ENCODE measurements at regions not wholly inside any gene's neighbourhood (a gene's known extent, or its start where the extent isn't known, plus 50 kb on each side); places are given as distances from the start of the nearest gene placed in this dataset.

GRCh38 chr1:56278061-56278460 is 301.3 kb downstream of the PLPP3 start:
- Histone ChIP-seq H3T11ph (ENCODE audit: low read length) (no peak overlapping the region), H3K14ac (ENCODE audit: insufficient read depth, low read length) (no peak overlapping the region), H4K5ac (ENCODE audit: insufficient read length, low read depth, low read length) (no peak overlapping the region), H3K9me3 (ENCODE audit: control insufficient read depth, low read depth, low read length) (no peaks in the 10 kb centered on the region), H3K4ac (ENCODE audit: low read depth, low read length) (no peak overlapping the region), H3K4me1 (ENCODE audit: insufficient read depth, low read length) (no peaks in the 10 kb centered on the region), H3K27me3 (ENCODE audit: insufficient read depth, low read length) (no peaks in the 10 kb centered on the region), H3K18ac (ENCODE audit: insufficient read length, low read depth, low read length) (no peak overlapping the region), H3K27ac (ENCODE audit: insufficient read length, low read depth, low read length) (no peak overlapping the region), H2AFZ (ENCODE audit: low read length) (no peak overlapping the region), H4K8ac (replicated peaks; ENCODE audit: insufficient read length, low read depth, low read length) (no peak overlapping the region), H3K23ac (ENCODE audit: insufficient read length, low read depth, low read length) (no peak overlapping the region), H2BK120ac (ENCODE audit: low read depth, low read length, poor library complexity, severe bottlenecking) (no peak overlapping the region), H3K23me2 (ENCODE audit: insufficient read length, low read depth, low read length, poor library complexity, severe bottlenecking) (no peaks in the 10 kb centered on the region), H2BK15ac (ENCODE audit: low read depth, low read length) (no peak overlapping the region), H3K79me2 (ENCODE audit: insufficient read depth, low read length) (no peaks in the 10 kb centered on the region), H4K91ac (ENCODE audit: insufficient read length, low read depth, low read length) (no peak overlapping the region), H2BK12ac (ENCODE audit: insufficient read length, low read depth, low read length) (no peak overlapping the region), H3K4me2 (ENCODE audit: insufficient read depth, insufficient read length, low read length) (no peak overlapping the region), H2AK5ac (ENCODE audit: insufficient read length, low read length) (no peak overlapping the region), H3K9ac (ENCODE audit: extremely low read depth, insufficient read length, low read length) (no peak overlapping the region), H3K79me1 (ENCODE audit: insufficient read depth, low read depth, low read length, poor library complexity, severe bottlenecking) (no peaks in the 10 kb centered on the region), H4K20me1 (ENCODE audit: control insufficient read depth, insufficient read depth, insufficient read length) (no peaks in the 10 kb centered on the region), H2BK5ac (ENCODE audit: insufficient read length, low read length) (no peak overlapping the region), H2BK20ac (ENCODE audit: low read depth, low read length, poor library complexity, severe bottlenecking) (no peak overlapping the region), H3K56ac (ENCODE audit: insufficient read length, low read depth, low read length) (no peak overlapping the region)
- DNase-seq = no peak
- no peaks in the 10 kb centered on the region for H3K36me3 Mint-ChIP-seq (ENCODE audit: insufficient read depth in 1 of 3, low read depth in 3 of 3)
- no CpG with 5 or more reads among the region's 3 CpGs for WGBS (ENCODE audit: extremely low coverage, insufficient read length, low lambda C conversion rate)
- no peak overlapping the region for H3K4me3 Mint-ChIP-seq
- no peaks in the 10 kb centered on the region; a peak in 1 of 5 replicates for H3K9me3 Mint-ChIP-seq
- no peak overlapping the region for H3K27ac Mint-ChIP-seq
- H3K4me1 Mint-ChIP-seq = no peaks in the 10 kb centered on the region
- H3K27me3 Mint-ChIP-seq (ENCODE audit: low read depth) = no peaks in the 10 kb centered on the region
- no peak for TF ChIP-seq CTCF (conservative IDR thresholded peaks at IDR 0.05)

Data from H9 (cell line).